ENCODE measurements at regions not wholly inside any gene's neighbourhood (a gene's known extent, or its start where the extent isn't known, plus 50 kb on each side); places are given as distances from the start of the nearest gene placed in this dataset.

DNA sequence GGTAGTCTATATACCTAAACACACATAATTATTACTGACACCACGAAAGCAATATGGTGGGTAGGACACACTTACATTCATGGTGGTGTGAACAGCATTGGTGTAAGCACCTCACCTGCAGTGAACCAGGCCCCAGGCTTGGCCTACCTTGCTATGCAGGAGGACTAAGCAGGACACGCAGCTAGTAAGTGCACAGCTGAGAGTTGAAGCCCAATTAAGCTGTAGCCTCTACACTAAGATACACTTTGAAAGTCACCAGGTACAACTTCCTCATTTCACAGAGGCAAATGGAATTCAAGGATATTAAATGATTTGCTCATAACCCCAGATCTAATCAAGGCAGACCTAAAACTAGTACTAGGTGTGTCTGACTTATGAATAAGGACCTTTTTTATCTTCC is 145.8 kb upstream of the PAPPA start:
- DNase-seq (ENCODE audit: extremely low read depth, insufficient read length): no peak
- Histone ChIP-seq H3K36me3 (ENCODE audit: control insufficient read depth, insufficient read depth, low read length) (no peaks in the 10 kb centered on the region), H3K27me3 (replicated peaks; ENCODE audit: control insufficient read depth, insufficient read depth, low read length) (no peaks in the 10 kb centered on the region), H3K4me3 (replicated peaks; ENCODE audit: low read depth, low read length) (no peak overlapping the region)
- TF ChIP-seq, protein P1, sequence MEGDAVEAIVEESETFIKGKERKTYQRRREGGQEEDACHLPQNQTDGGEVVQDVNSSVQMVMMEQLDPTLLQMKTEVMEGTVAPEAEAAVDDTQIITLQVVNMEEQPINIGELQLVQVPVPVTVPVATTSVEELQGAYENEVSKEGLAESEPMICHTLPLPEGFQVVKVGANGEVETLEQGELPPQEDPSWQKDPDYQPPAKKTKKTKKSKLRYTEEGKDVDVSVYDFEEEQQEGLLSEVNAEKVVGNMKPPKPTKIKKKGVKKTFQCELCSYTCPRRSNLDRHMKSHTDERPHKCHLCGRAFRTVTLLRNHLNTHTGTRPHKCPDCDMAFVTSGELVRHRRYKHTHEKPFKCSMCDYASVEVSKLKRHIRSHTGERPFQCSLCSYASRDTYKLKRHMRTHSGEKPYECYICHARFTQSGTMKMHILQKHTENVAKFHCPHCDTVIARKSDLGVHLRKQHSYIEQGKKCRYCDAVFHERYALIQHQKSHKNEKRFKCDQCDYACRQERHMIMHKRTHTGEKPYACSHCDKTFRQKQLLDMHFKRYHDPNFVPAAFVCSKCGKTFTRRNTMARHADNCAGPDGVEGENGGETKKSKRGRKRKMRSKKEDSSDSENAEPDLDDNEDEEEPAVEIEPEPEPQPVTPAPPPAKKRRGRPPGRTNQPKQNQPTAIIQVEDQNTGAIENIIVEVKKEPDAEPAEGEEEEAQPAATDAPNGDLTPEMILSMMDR (IDR thresholded peaks at IDR 0.05; ENCODE audit: insufficient read depth, low read length, poor library complexity, severe bottlenecking): no peak

DNA sequence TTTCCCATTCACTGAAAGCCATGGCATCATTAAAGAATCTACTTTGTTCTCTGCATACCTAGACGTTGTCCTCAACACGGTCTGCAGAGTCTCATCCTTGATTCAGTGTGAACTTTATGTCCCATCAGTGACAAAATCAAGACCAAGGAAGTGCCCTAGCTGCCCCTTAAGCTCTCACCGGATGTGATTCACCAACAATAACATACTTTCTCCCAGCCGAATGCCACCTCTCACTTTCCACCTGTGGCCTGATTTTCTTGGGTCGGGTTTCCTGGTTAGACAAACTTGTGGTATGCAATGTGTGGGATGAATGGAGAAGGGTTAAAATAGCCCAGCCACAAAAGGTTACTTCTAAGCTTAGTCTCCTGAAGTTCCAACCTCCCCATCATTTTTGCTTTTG is 145.3 kb upstream of the PAPPA start:
- TF ChIP-seq, protein P1 (IDR thresholded peaks at IDR 0.05; ENCODE audit: insufficient read depth, low read length, poor library complexity, severe bottlenecking): no peak
- H3K27me3 ChIP-seq (replicated peaks; ENCODE audit: control insufficient read depth, insufficient read depth, low read length): no peaks in the 10 kb centered on the region
- no peak overlapping the region for H3K4me3 ChIP-seq (replicated peaks; ENCODE audit: low read depth, low read length)
- no peaks in the 10 kb centered on the region for H3K36me3 ChIP-seq (ENCODE audit: control insufficient read depth, insufficient read depth, low read length)
- DNase-seq (ENCODE audit: extremely low read depth, insufficient read length): no peak

DNA sequence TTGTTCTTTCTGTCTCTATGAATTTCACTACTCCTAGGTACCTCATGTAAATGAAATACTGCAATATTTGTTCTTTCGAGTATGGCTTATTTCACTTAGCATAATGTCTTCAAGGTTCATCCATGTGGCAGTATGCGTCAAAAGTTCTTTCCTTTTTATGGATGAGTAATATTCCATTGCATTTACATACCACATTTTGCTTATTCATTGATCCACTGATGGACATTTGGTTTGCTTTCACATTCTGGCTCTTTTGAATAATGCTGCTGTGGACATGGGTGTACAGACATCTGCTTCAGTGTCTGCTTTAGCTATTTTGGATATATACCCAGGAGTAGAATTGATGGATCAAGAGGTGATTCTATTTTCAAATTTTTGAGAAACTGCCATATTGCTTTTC is 144.2 kb upstream of the PAPPA start:
- no peak overlapping the region for H3K4me3 ChIP-seq (replicated peaks; ENCODE audit: low read depth, low read length)
- no peak for DNase-seq (ENCODE audit: extremely low read depth, insufficient read length)
- no peaks in the 10 kb centered on the region for H3K27me3 ChIP-seq (replicated peaks; ENCODE audit: control insufficient read depth, insufficient read depth, low read length)
- TF ChIP-seq, protein P1 (IDR thresholded peaks at IDR 0.05; ENCODE audit: insufficient read depth, low read length, poor library complexity, severe bottlenecking): no peak
- no peaks in the 10 kb centered on the region for H3K36me3 ChIP-seq (ENCODE audit: control insufficient read depth, insufficient read depth, low read length)

DNA sequence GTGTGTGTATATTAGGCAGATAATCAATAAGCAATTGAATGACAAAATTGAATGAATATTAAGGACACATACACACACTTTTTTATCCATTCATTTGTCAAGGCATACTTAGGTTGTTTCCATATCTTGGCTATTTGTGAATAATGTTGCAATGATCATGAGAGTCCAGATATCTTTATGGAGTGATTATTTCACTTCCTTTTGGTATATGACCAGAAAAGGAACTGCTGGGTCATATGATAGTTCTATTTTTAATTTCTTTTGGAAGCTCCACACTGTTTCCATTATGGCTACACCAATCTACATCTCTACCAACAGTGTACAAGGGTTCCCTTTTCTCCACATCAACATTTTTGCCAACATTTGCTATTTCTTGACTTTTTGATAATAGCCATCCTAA is 137.7 kb upstream of the PAPPA start:
- Histone ChIP-seq H3K4me3 (replicated peaks; ENCODE audit: low read depth, low read length) (no peak overlapping the region), H3K27me3 (replicated peaks; ENCODE audit: control insufficient read depth, insufficient read depth, low read length) (no peaks in the 10 kb centered on the region), H3K36me3 (ENCODE audit: control insufficient read depth, insufficient read depth, low read length) (no peaks in the 10 kb centered on the region)
- TF ChIP-seq, protein P1 (IDR thresholded peaks at IDR 0.05; ENCODE audit: insufficient read depth, low read length, poor library complexity, severe bottlenecking): no peak
- no peak for DNase-seq (ENCODE audit: extremely low read depth, insufficient read length)

DNA sequence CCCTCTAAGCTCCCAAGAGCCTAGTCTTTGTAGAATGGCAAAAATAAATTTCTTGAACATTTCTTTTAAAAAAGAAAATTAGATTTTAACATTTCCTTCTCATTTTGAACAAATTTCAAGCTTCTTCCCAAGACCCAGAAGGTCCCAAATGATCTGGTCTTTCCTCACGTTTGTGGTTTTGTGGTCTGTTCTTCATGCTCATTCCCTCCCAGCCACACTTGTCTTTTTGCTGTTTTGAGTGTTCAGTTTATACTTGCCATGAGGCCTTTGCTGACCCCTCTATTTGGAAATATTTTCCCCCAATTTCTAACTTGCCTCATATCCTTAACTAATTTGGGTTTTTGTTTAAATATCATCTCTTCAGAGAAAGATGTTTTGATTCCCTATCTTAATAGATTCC is 133.4 kb upstream of the PAPPA start:
- H3K4me3 ChIP-seq (replicated peaks; ENCODE audit: low read depth, low read length): no peak overlapping the region
- TF ChIP-seq, protein P1 (IDR thresholded peaks at IDR 0.05; ENCODE audit: insufficient read depth, low read length, poor library complexity, severe bottlenecking): no peak
- no peak for DNase-seq (ENCODE audit: extremely low read depth, insufficient read length)
- H3K27me3 ChIP-seq (replicated peaks; ENCODE audit: control insufficient read depth, insufficient read depth, low read length): no peaks in the 10 kb centered on the region
- H3K36me3 ChIP-seq (ENCODE audit: control insufficient read depth, insufficient read depth, low read length): no peaks in the 10 kb centered on the region

DNA sequence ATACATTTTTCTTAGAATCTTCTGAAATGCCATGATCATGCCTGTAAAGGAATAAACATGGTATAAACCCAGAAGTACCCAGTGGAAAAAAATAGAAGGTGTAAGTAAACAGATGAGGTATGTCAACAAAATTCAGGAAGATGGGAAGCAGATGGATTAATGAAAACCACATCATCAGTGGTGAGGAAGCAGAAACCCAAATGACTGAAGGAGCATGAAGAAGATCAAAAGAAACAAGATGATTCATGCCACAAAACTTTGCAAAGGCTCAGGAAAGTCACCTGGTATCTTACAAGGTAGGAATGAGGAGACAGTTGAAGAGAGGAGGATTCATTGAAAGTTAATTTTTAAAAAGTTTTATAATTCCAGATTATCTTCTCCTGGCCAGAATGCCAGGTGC is 132.8 kb upstream of the PAPPA start:
- Histone ChIP-seq H3K4me3 (replicated peaks; ENCODE audit: low read depth, low read length) (no peak overlapping the region), H3K36me3 (ENCODE audit: control insufficient read depth, insufficient read depth, low read length) (no peaks in the 10 kb centered on the region), H3K27me3 (replicated peaks; ENCODE audit: control insufficient read depth, insufficient read depth, low read length) (no peaks in the 10 kb centered on the region)
- DNase-seq (ENCODE audit: extremely low read depth, insufficient read length): no peak
- TF ChIP-seq, protein P1 (IDR thresholded peaks at IDR 0.05; ENCODE audit: insufficient read depth, low read length, poor library complexity, severe bottlenecking): no peak

Data from GM06990 (cell line).